Vagina (tissue), 2 donors: ENCODE measurements at regions not wholly inside any gene's neighbourhood (a gene's known extent, or its start where the extent isn't known, plus 50 kb on each side); places are given as distances from the start of the nearest gene placed in this dataset. TPM values are rescaled to one million over a fixed set of nuclear protein-coding genes. Genes with fewer than 3 reads are reported as not detected.

ENCODE experiments used
- DNase-seq, 2 donors: peaks; one replicate each; pipeline ENCODE4 v3.0.0-alpha.2; 2017; ENCODE audit errors: extremely low spot score in 2 of 2
- H3K27ac ChIP-seq: fragments of 200-600 bp; sonication (generic); one replicate; pipeline ENCODE4 v1.5.1; 2019
- H3K27me3 ChIP-seq: fragments of 200-600 bp; sonication (generic); one replicate; pipeline ENCODE4 v1.5.1; 2019
- H3K36me3 ChIP-seq, 2 donors: fragments of 200-600 bp; sonication (generic); one replicate each; pipeline ENCODE4 v1.5.1; 2017 to 2019
- H3K4me1 ChIP-seq: fragments of 200-600 bp; sonication (generic); one replicate; pipeline ENCODE4 v1.5.1; 2019
- H3K4me3 ChIP-seq, 2 donors: fragments of 200-600 bp; sonication (generic); 1 replicate in 1 of 2; 2 replicates in 1 of 2; pipeline ENCODE4 v1.5.1; 2016 to 2019
- H3K9me3 ChIP-seq: fragments of 200-600 bp; sonication (generic); one replicate; pipeline ENCODE4 v1.5.1; 2019
- CTCF ChIP-seq, 3 experiments: fragments of 450-650 bp in 2 of 3; fragments of 200-600 bp in 1 of 3; sonication (generic) in 1 of 3; IDR thresholded peaks; one replicate each; pipeline ENCODE4 v1.5.1; 2017 to 2019; ENCODE audit warnings: antibody characterized with exemption in 3 of 3, mild to moderate bottlenecking in 2 of 3, moderate library complexity in 2 of 3
- POLR2A ChIP-seq, 2 donors: fragments of 450-650 bp; IDR thresholded peaks; one replicate each; pipeline ENCODE4 v1.6.1; 2017; ENCODE audit warnings: antibody characterized with exemption in 2 of 2, mild to moderate bottlenecking in 2 of 2, moderate library complexity in 2 of 2
- POLR2AphosphoS5 ChIP-seq, 2 donors: sonication (generic); formaldehyde crosslinking; IDR thresholded peaks; one replicate each; pipeline ENCODE4 v1.9.0; 2017; ENCODE audit warnings: antibody characterized with exemption in 2 of 2, mild to moderate bottlenecking in 2 of 2, low read depth in 1 of 2; ENCODE audit not compliant: insufficient read depth in 1 of 2
- intact Hi-C: fragments of 100-400 bp; cut with DNase I; formaldehyde crosslinking; loops from one replicate; pipeline ENCODE4 v1.15.1; 2023
- microRNA counts, 2 donors: library from miRNA; unstranded; fragments of <30 nt; microRNA quantifications; one replicate each; lab custom pipeline; 2016 to 2017
- microRNA-seq: library from miRNA; unstranded; fragments of <30 nt; microRNA quantifications from one replicate; pipeline ENCODE4, GENCODE V29; 2017; ENCODE audit warnings: borderline number of aligned reads, borderline replicate concordance
- small RNA-seq: library from RNA; depleted of rRNA; stranded (forward); fragments of <200 nt; gene quantifications from one replicate; pipeline ENCODE3, GENCODE V24; 2016

GRCh38 chr13:61477619-61478018, 62.0 kb upstream of the PCDH20 start:
- Histone ChIP-seq H3K27me3 (no peaks in the 10 kb centered on the region), H3K36me3 (no peaks in the 10 kb centered on the region), H3K27ac (no peak overlapping the region), H3K4me3 (no peak overlapping the region), H3K9me3 (no peaks in the 10 kb centered on the region), H3K4me1 (no peaks in the 10 kb centered on the region)
- intact Hi-C loops = no loop called here
- no peak for DNase-seq
- TF ChIP-seq POLR2A (IDR thresholded peaks at IDR 0.05) (no peak), CTCF (IDR thresholded peaks at IDR 0.05) (no peak), POLR2AphosphoS5 (IDR thresholded peaks at IDR 0.05; ENCODE audit: insufficient read depth in 1 of 2, low read depth in 1 of 2) (no peak)

GRCh38 chr13:61470786-61471185, 55.1 kb upstream of the PCDH20 start:
- no peak overlapping the region for H3K4me3 ChIP-seq
- no peak overlapping the region for H3K27ac ChIP-seq
- no peaks in the 10 kb centered on the region for H3K27me3 ChIP-seq
- TF ChIP-seq CTCF (IDR thresholded peaks at IDR 0.05) (no peak), POLR2AphosphoS5 (IDR thresholded peaks at IDR 0.05; ENCODE audit: insufficient read depth in 1 of 2, low read depth in 1 of 2) (no peak), POLR2A (IDR thresholded peaks at IDR 0.05) (no peak)
- no peak for DNase-seq
- H3K4me1 ChIP-seq = no peaks in the 10 kb centered on the region
- H3K36me3 ChIP-seq = no peaks in the 10 kb centered on the region
- H3K9me3 ChIP-seq = no peaks in the 10 kb centered on the region
- intact Hi-C loops = no loop called here

- no peak for DNase-seq
- no peaks in the 10 kb centered on the region for H3K36me3 ChIP-seq
- H3K27ac ChIP-seq = no peak overlapping the region
- H3K9me3 ChIP-seq = no peaks in the 10 kb centered on the region
- TF ChIP-seq CTCF (IDR thresholded peaks at IDR 0.05) (no peak), POLR2A (IDR thresholded peaks at IDR 0.05) (no peak), POLR2AphosphoS5 (IDR thresholded peaks at IDR 0.05; ENCODE audit: insufficient read depth in 1 of 2, low read depth in 1 of 2) (no peak)
- no peak overlapping the region for H3K4me3 ChIP-seq
- no peaks in the 10 kb centered on the region for H3K4me1 ChIP-seq
- no peaks in the 10 kb centered on the region for H3K27me3 ChIP-seq
- intact Hi-C loops = no loop called here
Measured at GRCh38 chr13:61466280-61466679, 50.6 kb upstream of the PCDH20 start.

MicroRNAs encoded in the stretch of these regions (microRNA counts, 767-probe panel; counts per million panel counts)
- microRNA hsa-miR-548x-3p (lab: Ali Mortazavi, UCI) = 238 to 261 counts per million in 2 donors

Small RNAs in the stretch of these regions (microRNA-seq; reads per million reads assigned to microRNA genes)
- gene MIR4704 (not detected), gene MIR548X2 (not detected)

Small RNAs in the stretch of these regions (small RNA-seq; reads per million reads assigned to genes)
- gene AL353765.1 = not detected
- not detected for gene AL356102.1
- not detected for gene MIR4704
- gene MIR548X2 = not detected
- gene RNU6-81P = not detected
